H9 (cell line): ENCODE measurements at regions not wholly inside any gene's neighbourhood (a gene's known extent, or its start where the extent isn't known, plus 50 kb on each side); places are given as distances from the start of the nearest gene placed in this dataset.

ENCODE experiments used
- DNase-seq: peaks from one replicate; pipeline ENCODE4 v3.0.0-alpha.2; 2017
- H2AFZ ChIP-seq: one replicate; pipeline ENCODE4 v1.6.1; 2013; ENCODE audit warnings: mild to moderate bottlenecking, low read length, control low read depth, moderate library complexity
- H2AK5ac ChIP-seq: 2 replicates; pipeline ENCODE4 v1.6.1; 2013; ENCODE audit warnings: low read length, control low read depth, mixed read lengths; ENCODE audit not compliant: insufficient read length
- H2BK120ac ChIP-seq: one replicate; pipeline ENCODE4 v1.6.1; 2013; ENCODE audit warnings: low read depth, mild to moderate bottlenecking, low read length, control low read depth, inconsistent platforms; ENCODE audit not compliant: poor library complexity, severe bottlenecking
- H2BK12ac ChIP-seq: 2 replicates; pipeline ENCODE4 v1.6.1; 2013; ENCODE audit warnings: low read length, control low read depth, mixed read lengths, low read depth; ENCODE audit not compliant: insufficient read length
- H2BK15ac ChIP-seq: 2 replicates; pipeline ENCODE4 v1.6.1; 2013; ENCODE audit warnings: low read depth, low read length, control low read depth
- H2BK20ac ChIP-seq: one replicate; pipeline ENCODE4 v1.6.1; 2013; ENCODE audit warnings: low read depth, mild to moderate bottlenecking, low read length, control low read depth, inconsistent platforms; ENCODE audit not compliant: poor library complexity, severe bottlenecking
- H2BK5ac ChIP-seq: 2 replicates; pipeline ENCODE4 v1.6.1; 2013; ENCODE audit warnings: low read length, control low read depth, mixed read lengths; ENCODE audit not compliant: insufficient read length
- H3K14ac ChIP-seq: 2 replicates; pipeline ENCODE4 v1.6.1; 2013; ENCODE audit warnings: low read length, control low read depth; ENCODE audit not compliant: insufficient read depth
- H3K18ac ChIP-seq: 2 replicates; pipeline ENCODE4 v1.6.1; 2013; ENCODE audit warnings: low read depth, mild to moderate bottlenecking, mixed read lengths, low read length, control low read depth; ENCODE audit not compliant: insufficient read length
- H3K23ac ChIP-seq: 2 replicates; pipeline ENCODE4 v1.6.1; 2013; ENCODE audit warnings: low read length, control low read depth, mixed read lengths, low read depth; ENCODE audit not compliant: insufficient read length
- H3K23me2 ChIP-seq: 2 replicates; pipeline ENCODE4 v1.6.1; 2013; ENCODE audit warnings: low read depth, mild to moderate bottlenecking, mixed read lengths, low read length, control low read depth; ENCODE audit not compliant: insufficient read length, poor library complexity, severe bottlenecking
- H3K27ac ChIP-seq: 2 replicates; pipeline ENCODE4 v1.5.1; 2013; ENCODE audit warnings: low read length, control low read depth, mixed read lengths, low read depth; ENCODE audit not compliant: insufficient read length
- H3K27me3 ChIP-seq: 2 replicates; pipeline ENCODE4 v1.6.1; 2013; ENCODE audit warnings: low read length, control low read depth, inconsistent platforms; ENCODE audit not compliant: insufficient read depth
- H3K4ac ChIP-seq: 2 replicates; pipeline ENCODE4 v1.6.1; 2013; ENCODE audit warnings: low read depth, mild to moderate bottlenecking, control low read depth, inconsistent platforms, low read length, moderate library complexity
- H3K4me1 ChIP-seq: 2 replicates; pipeline ENCODE4 v1.6.1; 2013; ENCODE audit warnings: low read length, control low read depth, inconsistent platforms; ENCODE audit not compliant: insufficient read depth
- H3K4me2 ChIP-seq: 2 replicates; pipeline ENCODE4 v1.6.1; 2013; ENCODE audit warnings: low read length, control low read depth, mixed read lengths; ENCODE audit not compliant: insufficient read length, insufficient read depth
- H3K56ac ChIP-seq: 2 replicates; pipeline ENCODE4 v1.6.1; 2013; ENCODE audit warnings: low read depth, mild to moderate bottlenecking, mixed read lengths, low read length, control low read depth; ENCODE audit not compliant: insufficient read length
- H3K79me1 ChIP-seq: 2 replicates; pipeline ENCODE4 v1.6.1; 2013; ENCODE audit warnings: low read depth, mild to moderate bottlenecking, moderate library complexity, low read length, control low read depth, inconsistent platforms; ENCODE audit not compliant: insufficient read depth, poor library complexity, severe bottlenecking
- H3K79me2 ChIP-seq: 2 replicates; pipeline ENCODE4 v1.6.1; 2013; ENCODE audit warnings: low read length, control low read depth, inconsistent platforms; ENCODE audit not compliant: insufficient read depth
- H3K9ac ChIP-seq: 2 replicates; pipeline ENCODE4 v1.6.1; 2013; ENCODE audit warnings: low read length, control low read depth, mixed read lengths; ENCODE audit not compliant: insufficient read length; ENCODE audit errors: extremely low read depth
- H3K9me3 ChIP-seq: one replicate; pipeline ENCODE4 v1.6.1; 2013; ENCODE audit warnings: low read depth, low read length, inconsistent platforms; ENCODE audit not compliant: control insufficient read depth
- H3T11ph ChIP-seq: one replicate; pipeline ENCODE4 v1.6.1; 2013; ENCODE audit warnings: mild to moderate bottlenecking, low read length, control low read depth, inconsistent platforms
- H4K20me1 ChIP-seq: one replicate; pipeline ENCODE4 v1.6.1; 2013; ENCODE audit not compliant: control insufficient read depth, insufficient read length, insufficient read depth
- H4K5ac ChIP-seq: 2 replicates; pipeline ENCODE4 v1.6.1; 2013; ENCODE audit warnings: low read depth, mild to moderate bottlenecking, mixed read lengths, low read length, control low read depth; ENCODE audit not compliant: insufficient read length
- H4K8ac ChIP-seq: replicated peaks from 2 replicates; pipeline ENCODE4 v1.6.1; 2013; ENCODE audit warnings: low read length, control low read depth, mixed read lengths, low read depth; ENCODE audit not compliant: insufficient read length
- H4K91ac ChIP-seq: 2 replicates; pipeline ENCODE4 v1.6.1; 2013; ENCODE audit warnings: low read depth, mild to moderate bottlenecking, moderate library complexity, mixed read lengths, low read length, control low read depth; ENCODE audit not compliant: insufficient read length
- H3K27ac Mint-ChIP-seq, 3 experiments: 2 replicates in 2 of 3; 3 replicates in 1 of 3; pipeline ENCODE4 v1.8.0; 2020 to 2021; ENCODE audit warnings: mixed read lengths in 3 of 3, mild to moderate bottlenecking in 1 of 3, moderate library complexity in 1 of 3
- H3K27me3 Mint-ChIP-seq: 2 replicates; pipeline ENCODE4 v1.8.0; 2021; ENCODE audit warnings: low read depth, mild to moderate bottlenecking, moderate library complexity, mixed read lengths
- H3K36me3 Mint-ChIP-seq, 3 experiments: 2 replicates in 2 of 3; 3 replicates in 1 of 3; pipeline ENCODE4 v1.8.0; 2020 to 2021; ENCODE audit warnings: low read depth in 3 of 3, mixed read lengths in 3 of 3; ENCODE audit not compliant: insufficient read depth in 1 of 3
- H3K4me1 Mint-ChIP-seq, 2 experiments: 2 replicates each; pipeline ENCODE4 v1.8.0; 2020; ENCODE audit warnings: mixed read lengths in 2 of 2
- H3K4me3 Mint-ChIP-seq, 2 experiments: 2 replicates in 1 of 2; 3 replicates in 1 of 2; pipeline ENCODE4 v1.8.0; 2020 to 2021; ENCODE audit warnings: mild to moderate bottlenecking in 2 of 2, mixed read lengths in 2 of 2, moderate library complexity in 1 of 2
- H3K9me3 Mint-ChIP-seq, 2 experiments: 2 replicates in 1 of 2; 3 replicates in 1 of 2; pipeline ENCODE4 v1.8.0; 2020; ENCODE audit warnings: mild to moderate bottlenecking in 2 of 2, mixed read lengths in 2 of 2, moderate library complexity in 1 of 2
- WGBS: extraction: QIAGEN DNeasy Blood & Tissue Kit; methylation state at CpG from one replicate; pipeline ENCODE4 v1.1.7; 2013; ENCODE audit warnings: missing lambda C conversion rate, low lambda C conversion rate, mixed read lengths; ENCODE audit not compliant: insufficient read length; ENCODE audit errors: extremely low coverage; 5-methylcytosine and 5-hydroxymethylcytosine counted together
- TF ChIP-seq, protein P1 (sequence below): fragments of 200-600 bp; sonication (generic); conservative IDR thresholded peaks from 3 replicates; pipeline ENCODE4 v1.8.0; 2021; ENCODE audit warnings: antibody characterized with exemption, mild to moderate bottlenecking

DNA sequence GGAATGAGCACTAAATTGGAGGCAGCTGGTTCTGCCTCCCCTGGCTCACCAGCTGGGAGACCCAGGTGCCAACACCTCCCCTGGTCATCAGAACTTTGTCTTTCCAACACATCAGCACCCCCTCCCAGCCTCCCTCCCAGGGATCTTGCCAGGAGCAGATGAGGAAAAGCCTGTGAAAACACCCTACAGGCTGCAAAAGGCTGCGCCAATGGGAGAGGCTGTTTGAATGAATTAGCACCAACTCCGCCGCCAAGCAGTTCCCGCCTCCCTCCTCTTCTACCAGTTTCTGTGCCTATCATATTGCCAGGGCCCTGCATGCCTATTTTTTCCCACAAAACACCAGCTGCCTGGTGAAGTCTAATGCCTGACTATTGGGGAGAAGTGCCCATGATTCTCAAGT is 137.0 kb downstream of the AIPL1 start:
- H3K9me3 ChIP-seq, result no peaks in the 10 kb centered on the region
- no peak overlapping the region for H2AK5ac ChIP-seq
- H4K20me1 ChIP-seq, result no peaks in the 10 kb centered on the region
- no peaks in the 10 kb centered on the region for H3K27me3 ChIP-seq
- H2BK15ac ChIP-seq, result no peak overlapping the region
- H2AFZ ChIP-seq, result no peak overlapping the region
- H2BK20ac ChIP-seq, result no peak overlapping the region
- H3K27me3 Mint-ChIP-seq, result peaks cover 13% of the 10 kb centered on the region
- no peak for DNase-seq
- H3K36me3 Mint-ChIP-seq, result no peaks in the 10 kb centered on the region
- no peak overlapping the region for H3K9ac ChIP-seq
- no peak overlapping the region for H3K4me2 ChIP-seq
- WGBS, result no CpG with 5 or more reads among the region's 4 CpGs
- no peak overlapping the region for H4K5ac ChIP-seq
- H3K4me3 Mint-ChIP-seq, result no peak overlapping the region
- H3T11ph ChIP-seq, result no peak overlapping the region
- TF ChIP-seq, protein P1, sequence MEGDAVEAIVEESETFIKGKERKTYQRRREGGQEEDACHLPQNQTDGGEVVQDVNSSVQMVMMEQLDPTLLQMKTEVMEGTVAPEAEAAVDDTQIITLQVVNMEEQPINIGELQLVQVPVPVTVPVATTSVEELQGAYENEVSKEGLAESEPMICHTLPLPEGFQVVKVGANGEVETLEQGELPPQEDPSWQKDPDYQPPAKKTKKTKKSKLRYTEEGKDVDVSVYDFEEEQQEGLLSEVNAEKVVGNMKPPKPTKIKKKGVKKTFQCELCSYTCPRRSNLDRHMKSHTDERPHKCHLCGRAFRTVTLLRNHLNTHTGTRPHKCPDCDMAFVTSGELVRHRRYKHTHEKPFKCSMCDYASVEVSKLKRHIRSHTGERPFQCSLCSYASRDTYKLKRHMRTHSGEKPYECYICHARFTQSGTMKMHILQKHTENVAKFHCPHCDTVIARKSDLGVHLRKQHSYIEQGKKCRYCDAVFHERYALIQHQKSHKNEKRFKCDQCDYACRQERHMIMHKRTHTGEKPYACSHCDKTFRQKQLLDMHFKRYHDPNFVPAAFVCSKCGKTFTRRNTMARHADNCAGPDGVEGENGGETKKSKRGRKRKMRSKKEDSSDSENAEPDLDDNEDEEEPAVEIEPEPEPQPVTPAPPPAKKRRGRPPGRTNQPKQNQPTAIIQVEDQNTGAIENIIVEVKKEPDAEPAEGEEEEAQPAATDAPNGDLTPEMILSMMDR, result no peak
- no peak overlapping the region for H3K14ac ChIP-seq
- no peak overlapping the region for H4K91ac ChIP-seq
- H3K4me1 ChIP-seq, result no peaks in the 10 kb centered on the region
- H3K79me1 ChIP-seq, result no peaks in the 10 kb centered on the region
- H3K23me2 ChIP-seq, result no peaks in the 10 kb centered on the region
- no peak overlapping the region for H2BK120ac ChIP-seq
- no peak overlapping the region for H3K23ac ChIP-seq
- no peaks in the 10 kb centered on the region for H3K79me2 ChIP-seq
- no peak overlapping the region for H3K56ac ChIP-seq
- no peak overlapping the region for H2BK5ac ChIP-seq
- H3K27ac ChIP-seq, result no peak overlapping the region
- no peak overlapping the region for H3K4ac ChIP-seq
- H3K18ac ChIP-seq, result no peak overlapping the region
- H3K27ac Mint-ChIP-seq, result no peak overlapping the region
- no peaks in the 10 kb centered on the region; a peak in 1 of 4 replicates for H3K4me1 Mint-ChIP-seq
- no peak overlapping the region for H2BK12ac ChIP-seq
- H4K8ac ChIP-seq, result no peak overlapping the region
- no peaks in the 10 kb centered on the region for H3K9me3 Mint-ChIP-seq
